ENCODE measurements at regions not wholly inside any gene's neighbourhood (a gene's known extent, or its start where the extent isn't known, plus 50 kb on each side); places are given as distances from the start of the nearest gene placed in this dataset.

- no peak for TF ChIP-seq CTCF (IDR thresholded peaks at IDR 0.05 in 4 of 5, conservative IDR thresholded peaks at IDR 0.05 in 1 of 5)
- TF ChIP-seq POLR2A (IDR thresholded peaks at IDR 0.05): no peak
- Histone ChIP-seq H3K4me3 (no peak overlapping the region), H3K27ac (no peak overlapping the region), H3K9me3 (no peaks in the 10 kb centered on the region), H3K27me3 (peaks cover 0 to 2% (median 0%) of the 10 kb centered on the region in 3 donors), H3K36me3 (no peaks in the 10 kb centered on the region), H3K4me1 (no peaks in the 10 kb centered on the region)
- intact Hi-C loops (cut with DNase I; ENCODE audit: low total_unique reads) (no loop called here), in situ Hi-C loops (cut with MboI; ENCODE audit: low sequenced_read_pairs in 4 of 4) (no loop called here)
- DNase-seq (no peak), ATAC-seq (no peak)
These were observed 355.1 kb downstream of the AJAP1 start for GRCh38 chr1:5009376-5010065.

GRCh38 chr1:5005171-5005570, 350.8 kb downstream of the AJAP1 start:
- ATAC-seq (no peak), DNase-seq (no peak)
- no peaks in the 10 kb centered on the region for H3K27me3 ChIP-seq
- TF ChIP-seq POLR2A (IDR thresholded peaks at IDR 0.05) (no peak), CTCF (IDR thresholded peaks at IDR 0.05 in 4 of 5, conservative IDR thresholded peaks at IDR 0.05 in 1 of 5) (no peak)
- no peaks in the 10 kb centered on the region for H3K36me3 ChIP-seq
- no peaks in the 10 kb centered on the region for H3K9me3 ChIP-seq
- no peaks in the 10 kb centered on the region for H3K4me1 ChIP-seq
- in situ Hi-C loops (cut with MboI; ENCODE audit: low sequenced_read_pairs in 4 of 4) (no loop called here), intact Hi-C loops (cut with DNase I; ENCODE audit: low total_unique reads) (no loop called here)
- no peak overlapping the region for H3K4me3 ChIP-seq
- no peak overlapping the region for H3K27ac ChIP-seq

GRCh38 chr1:5002676-5003075, 348.3 kb downstream of the AJAP1 start:
- Histone ChIP-seq H3K27me3 (no peaks in the 10 kb centered on the region), H3K36me3 (no peaks in the 10 kb centered on the region), H3K9me3 (no peaks in the 10 kb centered on the region), H3K4me1 (no peaks in the 10 kb centered on the region), H3K27ac (no peak overlapping the region), H3K4me3 (no peak overlapping the region)
- no peak for DNase-seq
- intact Hi-C loops (cut with DNase I; ENCODE audit: low total_unique reads): no loop called here
- TF ChIP-seq CTCF (IDR thresholded peaks at IDR 0.05 in 4 of 5, conservative IDR thresholded peaks at IDR 0.05 in 1 of 5) (no peak), POLR2A (IDR thresholded peaks at IDR 0.05) (no peak)
- ATAC-seq: no peak
- in situ Hi-C loops (cut with MboI; ENCODE audit: low sequenced_read_pairs in 4 of 4): no loop called here

GRCh38 chr1:5001466-5001865, 347.1 kb downstream of the AJAP1 start:
- H3K27ac ChIP-seq: no peak overlapping the region
- intact Hi-C loops (cut with DNase I; ENCODE audit: low total_unique reads) (no loop called here), in situ Hi-C loops (cut with MboI; ENCODE audit: low sequenced_read_pairs in 4 of 4) (no loop called here)
- DNase-seq: no peak
- H3K36me3 ChIP-seq: no peaks in the 10 kb centered on the region
- H3K27me3 ChIP-seq: no peaks in the 10 kb centered on the region
- no peaks in the 10 kb centered on the region for H3K4me1 ChIP-seq
- H3K9me3 ChIP-seq: no peaks in the 10 kb centered on the region
- ATAC-seq: no peak
- H3K4me3 ChIP-seq: no peak overlapping the region
- TF ChIP-seq POLR2A (IDR thresholded peaks at IDR 0.05) (no peak), CTCF (IDR thresholded peaks at IDR 0.05 in 4 of 5, conservative IDR thresholded peaks at IDR 0.05 in 1 of 5) (no peak)

GRCh38 chr1:4986306-4986705, 331.9 kb downstream of the AJAP1 start:
- Histone ChIP-seq H3K27me3 (no peaks in the 10 kb centered on the region), H3K4me1 (no peaks in the 10 kb centered on the region)
- in situ Hi-C loops (cut with MboI; ENCODE audit: low sequenced_read_pairs in 4 of 4): no loop called here

More at GRCh38 chr1:4986306-4986705, 331.9 kb downstream of the AJAP1 start:
- no peak for ATAC-seq
- H3K27ac ChIP-seq: no peak overlapping the region
- no peak overlapping the region for H3K4me3 ChIP-seq
- no peak for DNase-seq
- no peaks in the 10 kb centered on the region for H3K36me3 ChIP-seq
- intact Hi-C loops (cut with DNase I; ENCODE audit: low total_unique reads): no loop called here
- no peaks in the 10 kb centered on the region for H3K9me3 ChIP-seq
- TF ChIP-seq POLR2A (IDR thresholded peaks at IDR 0.05) (no peak), CTCF (IDR thresholded peaks at IDR 0.05 in 4 of 5, conservative IDR thresholded peaks at IDR 0.05 in 1 of 5) (no peak)

Measured in gastrocnemius medialis (tissue), 4 donors.